AG10803 (cell line): ENCODE measurements at regions not wholly inside any gene's neighbourhood (a gene's known extent, or its start where the extent isn't known, plus 50 kb on each side); places are given as distances from the start of the nearest gene placed in this dataset.
A peak's percentile ranks its signal among the peaks of the same experiment; 100 is the strongest.

Experiments
- DNase-seq: peaks from one replicate; pipeline ENCODE4 v3.0.0; 2010; ENCODE audit warnings: low read depth
- H3K4me3 ChIP-seq: 2 replicates; pipeline ENCODE4 v1.5.1; 2011; ENCODE audit warnings: mild to moderate bottlenecking, low read length, control low read depth
- TF ChIP-seq, protein P1 (sequence below): conservative IDR thresholded peaks from 2 replicates; pipeline ENCODE4 v1.5.1; 2011; ENCODE audit warnings: mild to moderate bottlenecking, low read length, control low read depth, inconsistent platforms

DNA sequence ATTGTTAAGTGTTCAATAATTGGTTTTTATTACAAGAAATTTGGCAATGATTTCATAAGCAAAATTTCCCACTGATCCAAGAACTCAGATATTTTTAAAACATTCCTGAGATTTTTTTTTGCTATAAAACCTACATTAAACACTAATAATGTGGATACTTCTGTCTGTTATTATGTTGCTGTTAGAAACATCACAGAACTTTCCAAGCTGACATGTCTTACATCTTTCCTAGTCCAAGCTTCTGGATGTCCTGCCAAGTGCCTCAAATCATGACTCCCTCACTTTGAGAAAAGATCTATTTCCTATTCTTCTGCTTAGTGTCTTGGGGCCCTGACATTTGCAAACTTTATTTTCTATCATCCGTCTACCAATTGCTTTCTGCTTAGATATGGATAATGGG is 110.8 kb downstream of the RFPL4B start:
- H3K4me3 ChIP-seq = no peak overlapping the region
- peak; percentile 58 for DNase-seq
- TF ChIP-seq, protein P1, sequence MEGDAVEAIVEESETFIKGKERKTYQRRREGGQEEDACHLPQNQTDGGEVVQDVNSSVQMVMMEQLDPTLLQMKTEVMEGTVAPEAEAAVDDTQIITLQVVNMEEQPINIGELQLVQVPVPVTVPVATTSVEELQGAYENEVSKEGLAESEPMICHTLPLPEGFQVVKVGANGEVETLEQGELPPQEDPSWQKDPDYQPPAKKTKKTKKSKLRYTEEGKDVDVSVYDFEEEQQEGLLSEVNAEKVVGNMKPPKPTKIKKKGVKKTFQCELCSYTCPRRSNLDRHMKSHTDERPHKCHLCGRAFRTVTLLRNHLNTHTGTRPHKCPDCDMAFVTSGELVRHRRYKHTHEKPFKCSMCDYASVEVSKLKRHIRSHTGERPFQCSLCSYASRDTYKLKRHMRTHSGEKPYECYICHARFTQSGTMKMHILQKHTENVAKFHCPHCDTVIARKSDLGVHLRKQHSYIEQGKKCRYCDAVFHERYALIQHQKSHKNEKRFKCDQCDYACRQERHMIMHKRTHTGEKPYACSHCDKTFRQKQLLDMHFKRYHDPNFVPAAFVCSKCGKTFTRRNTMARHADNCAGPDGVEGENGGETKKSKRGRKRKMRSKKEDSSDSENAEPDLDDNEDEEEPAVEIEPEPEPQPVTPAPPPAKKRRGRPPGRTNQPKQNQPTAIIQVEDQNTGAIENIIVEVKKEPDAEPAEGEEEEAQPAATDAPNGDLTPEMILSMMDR = no peak

DNA sequence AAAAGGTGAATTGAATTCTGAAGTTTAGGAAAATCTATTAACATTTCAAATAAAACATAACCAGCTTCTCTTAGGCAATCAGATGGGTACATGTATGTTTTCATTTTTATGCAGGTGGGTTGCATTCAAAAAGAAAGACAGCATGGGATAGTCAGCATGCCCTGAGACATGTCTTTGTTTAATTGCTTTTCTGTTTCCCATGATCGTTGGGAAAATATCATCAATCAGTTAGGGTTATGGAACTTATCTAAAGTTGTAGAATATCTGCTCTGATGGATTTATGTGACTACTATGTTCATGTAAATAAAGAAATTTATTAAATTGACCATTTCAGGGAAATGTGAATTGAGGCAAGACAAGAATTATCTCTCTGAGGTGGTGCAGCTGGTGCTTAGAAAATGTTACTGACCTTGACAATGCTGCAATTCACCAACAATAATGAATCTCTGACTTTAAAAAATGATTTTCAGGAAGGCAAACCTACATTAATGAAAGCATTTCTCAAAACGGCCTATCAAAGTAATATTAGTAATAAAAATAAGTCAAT is 112.7 kb downstream of the RFPL4B start:
- DNase-seq = no peak
- H3K4me3 ChIP-seq = no peak overlapping the region
- TF ChIP-seq, protein P1 = no peak

DNA sequence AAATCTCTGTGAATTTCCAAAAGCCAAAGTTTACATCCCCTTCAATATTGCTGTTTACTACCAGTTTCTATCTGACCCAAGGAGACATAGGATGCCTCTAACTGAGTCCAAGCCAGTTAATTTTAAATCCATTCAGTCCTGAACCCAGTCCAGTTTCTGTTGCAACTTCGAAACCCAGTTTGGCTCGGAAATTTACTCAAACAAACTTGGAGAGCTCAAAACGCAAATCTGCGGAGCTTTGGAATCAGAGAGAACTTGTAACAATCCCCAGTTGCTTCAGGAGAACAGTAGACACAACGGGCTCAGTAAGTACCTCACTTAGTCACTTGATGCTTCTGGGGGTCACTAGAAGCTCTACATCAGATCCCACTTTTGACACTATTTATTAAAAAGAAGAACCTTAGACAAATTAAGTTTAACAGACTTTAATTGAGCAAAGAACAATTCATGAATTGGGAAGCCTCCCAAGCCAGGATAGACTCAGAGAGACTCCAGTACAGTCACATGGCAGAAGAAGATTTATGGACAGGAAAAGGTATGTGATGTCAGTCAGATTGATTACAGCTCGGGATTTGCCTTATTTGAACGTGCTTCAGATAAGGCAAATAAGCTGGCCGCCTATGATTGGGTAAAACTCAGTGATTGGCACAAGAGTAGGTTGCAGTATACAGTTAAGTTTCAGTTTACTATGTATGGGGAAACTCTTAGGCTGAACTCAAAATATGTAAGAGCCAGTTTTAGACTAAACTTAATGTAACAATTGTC is 118.0 kb downstream of the RFPL4B start:
- H3K4me3 ChIP-seq = no peak overlapping the region
- DNase-seq = no peak
- TF ChIP-seq, protein P1 = no peak

DNA sequence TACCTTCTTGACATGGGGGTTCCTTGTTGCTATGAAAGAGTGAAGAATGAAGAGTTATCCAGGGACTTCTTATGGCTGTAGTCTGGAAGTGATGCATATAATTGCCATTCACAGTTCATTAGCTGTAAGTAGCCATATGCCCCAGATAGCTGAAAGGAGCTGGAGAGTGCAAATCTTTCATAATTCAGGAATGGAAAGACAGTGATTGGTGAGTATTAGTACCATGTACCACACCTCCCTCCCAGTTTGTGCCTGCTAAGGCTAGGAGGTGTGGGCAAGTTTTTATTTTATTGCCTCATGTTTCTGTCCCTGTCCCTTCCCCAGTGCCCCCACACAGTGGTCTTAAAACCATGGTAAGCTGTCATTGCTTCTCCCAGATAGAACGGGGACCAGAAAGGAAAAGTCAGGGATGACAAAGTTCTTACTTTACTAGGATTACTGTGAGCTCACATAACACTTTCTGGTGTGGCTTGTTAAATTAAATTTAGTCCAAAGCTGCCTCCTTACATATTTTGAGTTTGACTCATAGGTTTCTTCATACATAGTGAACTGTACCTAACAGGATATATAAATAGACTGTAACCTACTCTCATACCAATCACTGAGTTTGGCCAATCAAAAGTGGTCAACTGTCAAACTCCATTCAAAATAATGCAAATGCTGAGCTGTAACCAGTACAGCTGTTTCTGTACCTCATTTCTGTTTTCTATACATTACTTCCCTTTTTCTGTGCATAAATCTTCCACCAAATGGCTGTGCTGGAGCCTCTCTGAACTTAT is 119.4 kb downstream of the RFPL4B start:
- TF ChIP-seq, protein P1 = no peak
- DNase-seq = peak; percentile 79
- no peak overlapping the region for H3K4me3 ChIP-seq

DNA sequence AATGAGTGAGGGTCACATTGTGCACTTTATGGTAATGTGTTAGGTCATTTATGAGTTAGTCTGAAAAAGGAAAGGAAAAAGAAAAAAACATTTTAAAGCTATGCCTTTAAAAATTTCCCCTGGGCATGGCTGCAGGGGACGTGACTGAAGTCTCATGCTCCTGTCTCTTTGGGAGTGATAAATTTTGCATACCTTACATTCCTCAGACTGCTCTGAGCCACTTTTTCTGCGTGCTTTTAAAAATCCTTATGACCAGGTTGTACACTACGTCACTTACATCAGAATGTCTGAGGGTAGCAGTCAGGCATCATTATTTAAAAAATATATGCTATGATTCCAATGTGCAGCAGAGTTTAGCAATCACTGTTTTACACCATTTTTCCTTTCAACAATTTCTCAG is 121.2 kb downstream of the RFPL4B start:
- peak; percentile 86 for DNase-seq
- no peak overlapping the region for H3K4me3 ChIP-seq
- TF ChIP-seq, protein P1 = no peak

DNA sequence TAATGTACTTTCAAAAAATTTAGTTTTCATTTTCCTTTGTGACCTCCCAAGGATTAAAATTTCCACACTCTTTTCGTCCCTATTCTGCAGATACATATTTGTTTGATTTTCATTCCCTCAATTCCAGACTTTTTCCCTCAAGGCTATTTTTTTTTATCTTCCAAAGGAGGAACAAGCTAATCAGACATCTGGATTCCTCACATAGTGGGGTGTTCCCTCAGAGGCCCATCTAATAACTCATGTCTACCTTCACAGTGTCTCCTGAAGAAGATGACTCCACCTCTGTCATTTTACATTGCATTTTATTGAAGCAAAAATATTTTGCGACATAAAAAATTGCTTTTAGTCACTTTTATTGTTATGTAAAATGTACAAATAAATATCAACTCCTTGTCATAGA is 122.2 kb downstream of the RFPL4B start:
- no peak overlapping the region for H3K4me3 ChIP-seq
- TF ChIP-seq, protein P1 = no peak
- peak; percentile 29 for DNase-seq
